NT2/D1 (cell line): ENCODE measurements at regions not wholly inside any gene's neighbourhood (a gene's known extent, or its start where the extent isn't known, plus 50 kb on each side); places are given as distances from the start of the nearest gene placed in this dataset.

Source experiments
- SUZ12 ChIP-seq: IDR thresholded peaks from 2 replicates; pipeline ENCODE4 v1.6.1; 2011; ENCODE audit not compliant: insufficient read length, insufficient read depth; ENCODE audit errors: extremely low read depth
- YY1 ChIP-seq: IDR thresholded peaks from 2 replicates; pipeline ENCODE4 v1.6.1; 2011; ENCODE audit not compliant: insufficient read length, insufficient read depth
- ZNF274 ChIP-seq: IDR thresholded peaks from 2 replicates; pipeline ENCODE4 v1.6.1; 2011; ENCODE audit warnings: mild to moderate bottlenecking, low read depth, low read length

DNA sequence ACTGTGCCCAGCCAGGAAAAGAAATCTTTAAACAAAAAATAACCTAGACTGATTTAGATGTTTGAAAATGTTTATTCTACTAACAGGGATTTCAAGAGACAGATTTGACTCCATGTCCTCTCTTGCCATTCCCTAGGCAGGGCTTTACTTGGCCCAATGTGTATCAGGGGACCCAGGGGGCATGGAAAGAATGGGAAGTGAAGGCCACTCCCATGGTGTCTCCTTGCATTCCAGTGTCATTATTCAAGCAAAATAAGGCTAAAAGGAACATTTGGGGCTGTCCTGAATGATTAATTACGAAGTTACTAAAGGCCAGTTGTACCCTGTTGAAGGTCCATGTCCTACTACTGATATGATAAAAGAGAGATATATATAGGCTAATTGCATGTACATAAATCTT, 151.9 kb upstream of the ATF7IP start:
- TF ChIP-seq ZNF274 (no peak), YY1 (no peak), SUZ12 (no peak)
